ENCODE measurements at regions not wholly inside any gene's neighbourhood (a gene's known extent, or its start where the extent isn't known, plus 50 kb on each side); places are given as distances from the start of the nearest gene placed in this dataset.
"Not testable (repeated sequence)": the region's sequence is repeated elsewhere in the genome, so short reads cannot be mapped to it uniquely, and the experiment has no call there.

GRCh38 chr7:76959573-76960399 is 72.4 kb downstream of the SPDYE17 start:
- TF ChIP-seq, protein P1, sequence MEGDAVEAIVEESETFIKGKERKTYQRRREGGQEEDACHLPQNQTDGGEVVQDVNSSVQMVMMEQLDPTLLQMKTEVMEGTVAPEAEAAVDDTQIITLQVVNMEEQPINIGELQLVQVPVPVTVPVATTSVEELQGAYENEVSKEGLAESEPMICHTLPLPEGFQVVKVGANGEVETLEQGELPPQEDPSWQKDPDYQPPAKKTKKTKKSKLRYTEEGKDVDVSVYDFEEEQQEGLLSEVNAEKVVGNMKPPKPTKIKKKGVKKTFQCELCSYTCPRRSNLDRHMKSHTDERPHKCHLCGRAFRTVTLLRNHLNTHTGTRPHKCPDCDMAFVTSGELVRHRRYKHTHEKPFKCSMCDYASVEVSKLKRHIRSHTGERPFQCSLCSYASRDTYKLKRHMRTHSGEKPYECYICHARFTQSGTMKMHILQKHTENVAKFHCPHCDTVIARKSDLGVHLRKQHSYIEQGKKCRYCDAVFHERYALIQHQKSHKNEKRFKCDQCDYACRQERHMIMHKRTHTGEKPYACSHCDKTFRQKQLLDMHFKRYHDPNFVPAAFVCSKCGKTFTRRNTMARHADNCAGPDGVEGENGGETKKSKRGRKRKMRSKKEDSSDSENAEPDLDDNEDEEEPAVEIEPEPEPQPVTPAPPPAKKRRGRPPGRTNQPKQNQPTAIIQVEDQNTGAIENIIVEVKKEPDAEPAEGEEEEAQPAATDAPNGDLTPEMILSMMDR (IDR thresholded peaks at IDR 0.05; ENCODE audit: low read depth, low read length): not testable (repeated sequence)
- not testable (repeated sequence) for TF ChIP-seq POLR2A (IDR thresholded peaks at IDR 0.05; ENCODE audit: extremely low read depth, insufficient read length); MYC (IDR thresholded peaks at IDR 0.05; ENCODE audit: low read depth, low read length)
- TF ChIP-seq, protein P2, sequence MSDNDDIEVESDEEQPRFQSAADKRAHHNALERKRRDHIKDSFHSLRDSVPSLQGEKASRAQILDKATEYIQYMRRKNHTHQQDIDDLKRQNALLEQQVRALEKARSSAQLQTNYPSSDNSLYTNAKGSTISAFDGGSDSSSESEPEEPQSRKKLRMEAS (IDR thresholded peaks at IDR 0.05; ENCODE audit: low read depth, low read length): not testable (repeated sequence)

All from NB4 (cell line).